Activated gamma-delta T cell (primary cell): ENCODE measurements at regions not wholly inside any gene's neighbourhood (a gene's known extent, or its start where the extent isn't known, plus 50 kb on each side); places are given as distances from the start of the nearest gene placed in this dataset.
"Not testable (repeated sequence)": the region's sequence is repeated elsewhere in the genome, so short reads cannot be mapped to it uniquely, and the experiment has no call there.

Source experiments
- DNase-seq: peaks from one replicate; lab custom pipeline; 2025; lab: John Stamatoyannopoulos, UW

DNA sequence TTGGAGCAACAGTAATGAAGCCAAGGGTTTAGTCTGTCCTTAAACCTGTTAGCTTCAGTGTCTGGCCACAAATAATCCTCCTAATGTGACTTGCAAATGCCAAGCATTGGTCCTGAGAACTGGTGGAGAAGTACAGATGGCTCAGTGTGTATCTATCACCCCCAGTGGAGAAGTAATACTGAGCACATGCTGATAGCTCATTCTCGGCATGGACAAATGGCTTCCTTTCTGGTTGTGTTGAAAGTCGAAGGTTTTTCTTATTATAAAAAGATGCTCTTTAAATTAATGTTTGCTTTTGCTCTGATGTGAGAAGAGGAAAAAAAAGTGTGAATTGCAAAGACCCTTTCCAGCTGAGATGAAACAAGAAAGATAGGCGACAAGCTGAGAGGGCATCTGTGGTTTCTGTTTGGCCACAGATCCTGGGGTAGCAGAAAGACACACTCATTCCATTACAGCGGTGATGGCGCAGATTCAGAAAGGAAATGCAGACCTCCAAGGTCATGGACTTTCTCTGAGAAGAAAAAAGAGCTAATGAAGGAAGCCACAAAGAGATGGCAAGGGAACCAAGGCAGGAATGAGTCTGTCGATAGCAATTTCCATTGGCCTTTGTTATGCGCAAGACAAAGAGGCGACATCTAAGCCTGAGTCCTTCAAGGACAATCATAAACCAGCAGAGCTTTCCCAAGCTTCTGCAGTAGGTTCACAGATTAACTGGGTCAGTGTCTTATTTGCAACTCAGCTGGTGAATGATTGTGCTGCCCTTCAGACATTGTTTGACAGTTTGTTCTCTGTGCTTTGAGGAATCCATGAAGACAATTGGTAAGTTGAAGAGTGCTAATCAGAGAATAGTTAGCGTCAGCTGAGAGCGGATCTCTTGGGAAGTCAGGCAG, 155.5 kb upstream of the RGS6 start:
- DNase-seq: no peak

DNA sequence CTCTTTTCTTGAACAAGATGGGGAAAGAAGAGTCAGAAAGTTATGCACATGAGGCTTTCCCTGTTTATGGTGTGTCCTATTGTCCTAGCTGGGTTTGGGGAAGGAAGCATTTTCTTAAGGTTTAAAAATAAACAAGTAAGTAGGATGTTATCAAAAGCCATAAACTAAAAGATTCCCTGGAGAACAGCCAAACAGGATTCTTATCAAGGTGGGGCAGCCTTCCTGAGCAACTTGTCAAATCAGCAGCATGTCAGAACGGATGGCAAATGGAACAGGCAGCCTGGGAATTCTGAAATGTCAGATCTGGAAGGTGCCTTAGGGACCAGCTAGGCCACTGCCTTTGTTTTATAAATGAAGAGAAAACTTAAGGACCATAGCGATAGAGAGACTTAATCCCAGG, 152.2 kb upstream of the RGS6 start:
- DNase-seq: no peak

GRCh38 chr14:71780822-71781221, 151.4 kb upstream of the RGS6 start:
- no peak for DNase-seq

GRCh38 chr14:71783088-71783487, 149.1 kb upstream of the RGS6 start:
- DNase-seq: no peak

- DNase-seq: no peak
Measured at GRCh38 chr14:71783786-71784185, 148.4 kb upstream of the RGS6 start.

- no peak for DNase-seq
Measured at GRCh38 chr14:71789005-71789404, 143.2 kb upstream of the RGS6 start.

DNA sequence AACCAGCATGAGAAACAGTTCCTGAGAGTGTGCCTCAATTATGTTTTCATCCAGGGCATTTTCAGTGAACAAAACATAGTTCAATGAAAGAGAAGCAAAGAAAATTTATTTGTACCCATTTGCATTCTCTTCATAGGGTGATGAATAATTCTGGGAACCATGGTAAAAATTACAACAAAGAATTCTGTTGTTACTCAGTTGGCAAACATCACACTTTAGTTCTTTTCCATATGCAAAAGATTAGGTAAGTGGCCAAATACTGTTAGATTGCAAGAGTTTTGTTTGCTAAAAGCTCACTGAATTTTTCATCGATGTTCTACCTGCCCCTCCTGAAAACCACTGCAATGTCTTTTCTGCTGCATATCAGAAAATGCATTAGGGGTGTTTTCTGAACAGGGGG, 132.4 kb upstream of the RGS6 start:
- no peak for DNase-seq

DNA sequence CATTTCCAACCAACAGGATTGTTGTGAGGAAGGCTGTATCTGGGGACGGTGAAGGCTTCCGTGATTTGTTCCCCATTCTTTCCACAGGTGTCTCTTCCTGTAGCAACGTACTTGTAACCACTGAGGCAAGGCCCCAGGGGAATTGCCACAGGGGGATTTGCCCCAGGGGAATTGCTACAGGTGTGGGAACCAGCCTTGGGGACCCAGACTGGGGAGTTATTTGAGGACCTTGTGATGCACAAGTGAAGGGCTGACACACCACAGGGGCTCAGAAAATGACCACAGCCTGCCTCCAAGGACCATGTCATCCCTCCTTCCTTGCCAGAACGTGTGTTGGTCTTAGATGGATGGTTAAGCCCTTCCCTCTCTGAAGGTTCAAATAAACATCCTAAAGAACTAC, 131.4 kb upstream of the RGS6 start:
- no peak for DNase-seq

- DNase-seq: no peak
Measured at GRCh38 chr14:71803539-71804260, 128.5 kb upstream of the RGS6 start.

GRCh38 chr14:71804992-71805391, 127.2 kb upstream of the RGS6 start:
- no peak for DNase-seq

DNA sequence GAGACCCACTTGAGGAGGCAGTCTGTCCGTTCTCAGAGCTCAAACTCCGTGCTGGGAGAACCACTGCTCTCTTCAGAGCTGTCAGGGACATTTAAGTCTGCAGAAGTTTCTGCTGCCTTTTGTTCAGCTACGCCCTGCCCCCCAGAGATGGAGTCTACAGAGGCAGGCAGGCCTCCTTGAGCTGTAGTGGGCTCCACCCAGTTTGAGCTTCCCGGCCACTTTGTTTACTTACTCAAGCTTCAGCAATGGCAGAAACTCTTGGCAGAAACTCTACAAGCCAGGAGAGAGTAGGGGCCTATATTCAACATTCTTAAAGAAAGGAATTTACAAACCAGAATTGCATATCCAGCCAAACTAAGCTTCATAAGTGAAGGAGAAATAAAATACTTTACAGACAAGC, 125.2 kb upstream of the RGS6 start:
- DNase-seq: not testable (repeated sequence)

DNA sequence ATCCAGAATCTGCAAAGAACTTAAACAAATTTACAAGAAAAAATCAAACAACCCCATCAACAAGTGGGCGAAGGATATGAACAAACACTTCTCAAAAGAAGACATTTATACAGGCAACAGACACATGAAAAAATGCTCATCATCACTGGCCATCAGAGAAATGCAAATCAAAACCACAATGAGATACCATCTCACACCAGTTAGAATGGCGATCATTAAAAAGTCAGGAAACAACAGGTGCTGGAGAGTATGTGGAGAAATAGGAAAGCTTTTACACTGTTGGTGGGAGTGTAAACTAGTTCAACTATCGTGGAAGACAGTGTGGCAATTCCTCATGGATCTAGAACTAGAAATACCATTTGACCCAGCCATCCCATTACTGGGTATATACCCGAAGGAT, 121.4 kb upstream of the RGS6 start:
- not testable (repeated sequence) for DNase-seq

DNA sequence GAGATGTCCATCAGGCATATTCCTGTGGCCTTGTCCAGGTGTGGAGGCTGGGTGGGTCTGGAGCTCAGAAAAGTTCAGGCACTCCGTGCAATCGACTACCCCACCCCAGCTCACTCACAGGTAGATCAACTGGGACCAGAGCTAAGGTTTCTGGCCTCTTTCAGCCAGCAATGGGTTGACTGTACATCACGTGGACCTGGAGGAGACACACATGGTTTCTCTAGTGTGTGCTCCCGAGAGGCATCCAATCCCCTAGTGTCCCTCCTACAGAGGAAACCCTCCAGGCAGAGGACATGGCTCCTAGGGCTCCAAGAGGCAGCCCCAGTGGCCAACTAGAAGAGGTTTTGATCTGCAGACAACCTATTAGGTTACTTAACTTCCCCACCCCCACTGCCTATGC, 119.5 kb upstream of the RGS6 start:
- DNase-seq: no peak

DNA sequence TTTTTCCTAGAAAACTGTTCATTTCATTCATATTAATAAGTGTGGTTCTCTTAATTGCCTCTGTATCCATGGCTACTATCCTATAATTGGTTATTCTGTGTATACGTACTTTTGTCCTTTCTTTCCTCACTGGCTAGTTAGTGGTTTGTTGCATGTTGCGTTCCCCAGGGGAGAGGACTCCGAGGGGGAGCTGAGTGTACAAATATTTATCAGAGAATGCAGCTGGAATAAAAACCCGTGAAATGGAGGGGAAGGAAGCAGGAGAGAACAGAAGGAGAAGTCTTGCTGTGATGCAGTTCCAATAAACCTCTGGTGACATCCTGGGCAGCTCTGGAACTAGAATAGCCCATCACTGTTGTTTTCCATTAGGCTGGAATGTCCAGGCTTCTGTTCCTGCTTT, 117.1 kb upstream of the RGS6 start:
- no peak for DNase-seq

- no peak for DNase-seq
Measured at GRCh38 chr14:71824816-71825215, 107.4 kb upstream of the RGS6 start.

GRCh38 chr14:71833476-71833875, 98.8 kb upstream of the RGS6 start:
- DNase-seq: no peak

- DNase-seq: no peak
Measured at GRCh38 chr14:71834284-71835204, 97.7 kb upstream of the RGS6 start.

GRCh38 chr14:71852181-71852580, 80.0 kb upstream of the RGS6 start:
- DNase-seq: no peak

- DNase-seq: no peak
Measured at GRCh38 chr14:71855399-71856036, 76.7 kb upstream of the RGS6 start.

DNA sequence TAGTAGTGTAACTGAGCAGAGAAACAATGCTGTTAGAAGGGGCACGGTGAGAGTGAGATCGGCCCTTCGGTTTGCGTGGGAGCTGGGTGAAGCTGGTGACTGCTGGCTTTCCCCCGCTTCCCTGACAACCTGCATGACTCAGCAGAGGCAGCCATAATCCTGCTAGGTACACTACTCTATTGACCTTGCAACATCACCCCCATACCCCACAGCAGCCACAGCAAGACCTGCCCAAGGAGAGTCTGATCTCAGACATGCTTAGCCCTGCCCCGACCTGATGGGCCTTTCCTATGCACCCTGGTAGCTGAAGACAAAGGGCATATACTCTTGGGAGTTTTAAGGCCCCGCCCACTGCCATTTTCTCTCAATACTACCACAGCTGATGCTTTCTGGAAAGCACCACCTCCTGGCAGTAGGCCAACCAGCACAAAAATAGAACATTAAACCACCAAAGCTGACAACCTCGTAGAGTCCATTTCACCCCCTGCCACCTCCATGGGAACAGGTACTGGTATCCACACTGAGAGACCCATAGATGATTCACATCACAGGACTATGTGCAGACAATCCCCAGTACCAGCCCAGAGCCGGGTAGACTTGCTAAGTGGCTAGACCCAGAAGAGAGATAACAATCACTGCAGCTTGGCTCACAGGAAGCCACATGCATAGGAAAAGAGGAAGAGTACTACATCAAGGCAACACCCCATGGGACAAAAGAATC, 75.9 kb upstream of the RGS6 start:
- no peak for DNase-seq

- no peak for DNase-seq
Measured at GRCh38 chr14:71863049-71863448, 69.2 kb upstream of the RGS6 start.
